ENCODE measurements at regions not wholly inside any gene's neighbourhood (a gene's known extent, or its start where the extent isn't known, plus 50 kb on each side); places are given as distances from the start of the nearest gene placed in this dataset.

DNA sequence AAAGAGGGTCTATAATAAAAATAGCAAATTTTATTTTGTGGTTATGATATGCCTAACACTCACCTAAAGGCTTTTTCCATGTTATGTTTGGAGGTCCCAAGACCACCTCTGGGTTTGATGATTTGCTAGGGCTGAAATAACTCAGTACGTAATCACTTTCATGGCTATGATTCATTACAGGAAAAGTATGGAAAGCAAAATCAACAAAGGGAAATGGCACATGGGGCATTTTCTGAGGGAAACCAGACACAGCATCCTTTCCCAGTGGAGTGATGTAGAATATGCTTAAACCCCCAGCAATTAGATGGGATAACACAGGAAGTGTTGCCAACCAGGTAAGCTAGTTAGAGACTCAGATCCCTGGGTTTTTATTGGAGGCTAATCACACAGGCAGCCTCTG, 701.6 kb upstream of the CBLB start:
- no peak for DNase-seq

DNA sequence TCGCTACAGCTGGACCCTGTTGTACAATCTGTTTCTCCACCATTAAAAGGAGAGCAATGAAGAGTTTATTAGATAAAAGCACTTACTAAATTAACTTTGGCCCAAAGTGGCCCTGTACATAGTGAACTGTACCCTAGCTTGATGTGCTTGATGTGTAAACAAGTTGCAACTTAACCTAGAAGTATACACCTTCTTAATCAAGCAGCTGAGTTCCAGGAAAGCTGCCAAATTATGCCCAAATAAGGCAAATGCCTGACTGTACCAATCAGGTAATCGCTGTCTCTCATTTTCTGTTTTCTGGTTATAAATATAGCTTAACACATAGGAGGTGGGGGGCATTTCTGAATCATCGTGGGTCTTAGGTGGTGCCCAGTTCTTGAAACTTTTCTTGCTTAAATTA, 704.8 kb upstream of the CBLB start:
- DNase-seq, result peak in 1 of 2 experiments; percentile 13

DNA sequence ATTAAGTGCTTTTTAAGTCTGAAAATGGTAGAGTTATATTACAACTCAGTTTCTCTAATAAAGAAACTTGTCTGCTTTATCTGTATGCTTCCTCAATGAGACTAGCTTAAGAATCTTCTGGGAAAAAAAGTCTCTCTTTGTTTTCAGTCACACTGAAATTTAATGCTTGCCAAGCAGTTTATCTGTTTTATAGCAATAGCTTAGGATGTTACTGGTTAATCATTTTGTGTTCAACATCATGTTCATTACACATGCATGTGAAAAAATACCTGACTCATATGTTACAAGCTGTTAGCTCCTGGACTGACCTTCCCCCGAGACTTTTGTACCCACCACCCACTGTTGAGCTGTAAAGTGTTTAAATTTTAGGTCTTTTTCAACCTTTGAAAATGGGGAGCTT, 706.2 kb upstream of the CBLB start:
- DNase-seq, result no peak

DNA sequence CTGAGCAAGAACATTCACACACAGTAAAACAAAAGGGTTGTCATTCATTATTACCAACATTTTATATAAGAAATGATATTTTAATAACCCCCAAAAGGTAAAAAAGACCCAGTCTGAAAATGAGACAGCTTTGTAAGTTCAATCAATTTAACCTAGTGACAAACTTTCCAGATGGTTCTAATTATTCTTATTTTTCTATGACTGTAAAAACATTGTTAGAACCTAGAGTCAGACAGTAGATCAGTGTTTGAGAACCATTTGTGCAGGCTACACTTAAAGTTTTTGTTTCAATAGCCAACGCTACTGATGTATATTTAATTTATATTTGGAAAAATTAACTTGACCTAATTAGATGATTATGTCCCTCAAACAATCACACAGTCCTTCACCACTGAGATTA, 708.4 kb upstream of the CBLB start:
- DNase-seq, result no peak

DNA sequence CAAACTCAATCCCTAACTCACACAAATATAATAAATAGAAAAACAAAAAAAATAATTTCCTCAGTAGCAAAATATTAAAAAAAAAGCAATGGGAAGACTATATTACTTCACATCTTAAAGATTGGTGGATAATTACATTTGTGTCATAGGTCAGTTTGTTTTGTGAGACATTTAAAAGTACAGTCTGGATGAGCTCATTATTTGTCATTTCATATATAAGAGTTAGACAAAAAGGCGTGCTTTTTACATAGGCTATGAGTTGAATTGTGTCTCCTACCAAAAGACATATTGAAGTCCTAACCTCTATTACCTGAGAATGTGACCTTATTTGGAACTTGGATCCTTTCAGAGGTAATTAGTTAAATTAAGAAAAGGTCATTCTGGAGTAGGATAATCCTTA, 710.1 kb upstream of the CBLB start:
- DNase-seq, result no peak

DNA sequence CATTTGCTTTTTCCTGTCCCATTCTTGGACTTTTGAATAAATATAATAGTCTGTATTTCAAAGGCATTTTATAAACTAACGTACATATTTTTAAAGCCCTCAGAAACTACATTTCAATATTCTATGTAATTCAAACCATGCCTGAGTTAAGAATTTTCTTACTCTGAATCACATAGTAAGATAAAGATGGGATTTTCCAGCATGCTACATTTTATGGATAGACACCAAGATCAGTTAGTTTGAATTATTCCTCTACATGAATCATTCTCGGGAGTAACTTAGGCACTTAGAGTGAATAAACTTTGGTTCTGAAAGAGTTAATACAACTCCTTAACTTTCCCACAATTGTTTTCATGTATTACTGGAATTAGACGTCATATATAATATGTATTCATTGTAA, 713.3 kb upstream of the CBLB start:
- no peak for DNase-seq

DNA sequence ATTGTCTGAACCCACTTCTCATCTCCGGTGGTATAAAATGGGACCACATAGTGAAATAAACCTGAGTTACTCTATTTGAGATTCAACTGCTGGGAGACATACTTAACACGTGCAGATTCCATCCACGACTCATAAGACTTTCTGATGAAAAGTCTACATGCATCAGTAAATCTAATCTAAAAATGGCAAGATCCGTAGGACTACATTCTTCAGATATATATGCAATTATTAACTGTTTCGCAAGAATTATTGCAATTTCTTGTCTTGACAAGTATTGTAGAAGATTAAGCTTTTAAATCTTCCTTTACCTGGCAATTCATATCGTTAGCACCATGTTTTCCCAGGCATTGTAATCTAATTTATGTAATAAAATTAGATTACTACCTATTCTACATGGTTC, 718.7 kb upstream of the CBLB start:
- no peak for DNase-seq

DNA sequence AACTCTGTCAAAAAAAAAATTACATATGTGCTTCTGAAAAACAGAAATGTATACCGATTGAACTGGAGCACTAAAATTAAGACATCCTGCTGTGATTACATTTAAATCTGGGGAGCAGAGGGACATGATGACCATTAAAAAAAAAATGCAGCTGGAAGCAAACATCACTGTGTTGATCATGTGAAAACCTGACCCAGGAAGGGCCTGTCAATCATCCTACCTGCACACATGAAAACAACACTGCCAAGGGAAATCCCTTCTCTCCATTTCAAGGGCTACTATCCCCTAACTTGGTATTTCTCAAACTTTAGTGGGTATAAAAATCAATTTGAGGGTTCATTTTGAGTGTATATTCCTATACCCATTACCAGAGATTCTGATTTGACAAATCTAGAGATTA, 719.9 kb upstream of the CBLB start:
- DNase-seq, result no peak

DNA sequence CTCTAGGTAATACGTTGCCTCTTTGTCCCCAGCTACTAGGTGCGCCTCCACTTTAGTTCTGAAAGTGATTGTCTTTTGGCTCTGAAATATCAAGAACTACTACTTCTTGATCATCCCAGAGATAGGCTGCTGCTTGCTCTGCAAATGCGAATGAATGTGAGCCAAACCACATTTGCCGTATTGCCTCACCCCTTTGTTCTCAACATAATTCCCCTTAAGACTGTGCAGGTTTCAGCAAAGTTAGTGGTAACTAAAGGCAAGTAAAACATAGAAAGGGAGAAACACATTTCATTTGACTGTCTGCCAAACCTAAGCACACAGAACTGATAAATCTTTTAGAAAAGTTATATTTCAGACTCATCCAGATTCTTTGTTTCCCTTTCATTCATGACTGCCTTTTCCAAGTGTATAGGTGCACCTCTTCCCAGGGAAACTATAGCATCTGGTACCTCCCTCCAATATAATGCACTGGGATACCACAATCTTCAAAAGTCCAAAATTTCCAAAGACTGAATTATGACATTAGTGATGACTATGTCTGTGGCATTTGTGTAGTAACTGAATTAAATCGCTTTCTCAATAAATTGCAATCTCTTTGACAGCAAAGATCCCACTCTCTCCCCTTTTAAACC, 720.6 kb upstream of the CBLB start:
- no peak for DNase-seq

DNA sequence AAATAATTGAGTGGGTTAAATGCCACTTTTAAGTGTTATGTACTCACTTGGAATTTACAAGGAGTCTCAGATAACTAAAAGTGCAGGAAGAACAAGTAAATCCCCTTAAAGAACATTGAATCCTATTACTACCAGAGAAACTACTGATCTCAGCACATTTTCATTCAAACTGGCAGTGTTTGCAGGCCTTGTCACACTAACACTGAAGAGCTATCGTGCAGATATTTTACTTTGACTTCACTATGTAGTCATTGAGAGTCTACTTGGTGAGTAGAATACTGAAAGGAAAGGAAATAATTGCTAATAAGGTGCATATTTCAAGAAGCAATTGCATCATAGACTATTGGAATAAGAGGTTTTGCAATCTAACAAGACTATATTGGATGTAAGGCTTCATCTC, 721.4 kb upstream of the CBLB start:
- DNase-seq, result no peak

DNA sequence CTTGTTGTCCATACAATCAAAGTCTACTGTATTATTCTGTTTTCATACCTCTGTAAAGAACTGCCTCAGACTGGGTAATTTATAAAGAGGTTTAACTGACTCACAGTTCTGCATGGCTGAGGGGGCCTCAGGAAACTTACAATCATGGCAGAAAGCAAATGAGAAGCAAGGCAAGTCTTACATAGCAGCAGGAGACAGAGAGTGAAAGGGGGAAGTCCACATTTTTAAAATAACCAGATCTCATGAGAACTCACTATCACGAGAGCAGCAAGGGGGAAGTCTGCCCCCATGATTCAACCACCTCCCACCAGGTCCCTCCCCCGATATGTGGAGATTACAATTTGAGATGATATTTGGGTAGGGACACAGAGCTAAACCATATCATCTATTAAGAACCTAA, 724.6 kb upstream of the CBLB start:
- DNase-seq, result no peak

DNA sequence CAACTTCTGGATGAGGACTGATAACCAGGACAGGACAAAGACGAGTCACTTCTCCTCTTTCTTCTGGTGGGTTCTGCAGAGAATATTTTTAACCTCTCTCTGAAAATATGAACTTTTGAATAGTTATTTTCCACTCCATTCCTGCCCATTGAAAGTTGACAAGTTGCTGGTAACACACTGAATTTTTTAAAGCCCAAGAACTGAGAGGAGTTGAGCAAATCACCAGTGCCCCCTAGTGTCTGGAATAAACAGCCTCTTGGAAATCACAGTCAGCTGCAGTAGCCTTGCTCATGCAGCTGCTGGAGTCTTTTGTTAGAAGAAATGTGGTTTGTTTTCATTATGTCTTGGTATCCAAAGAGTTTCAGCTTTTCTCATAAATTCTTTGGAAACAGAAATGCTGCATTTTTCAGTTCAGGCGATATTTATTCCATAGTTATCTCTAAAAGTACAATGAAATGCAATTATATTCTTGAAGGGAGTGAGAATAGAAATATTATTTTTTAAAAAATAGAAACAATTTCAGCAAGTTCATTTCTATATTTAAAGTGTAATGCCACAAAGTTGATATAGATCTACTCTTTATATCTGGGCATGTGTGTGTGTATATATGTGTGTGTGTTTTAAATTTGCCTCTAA, 741.0 kb upstream of the CBLB start:
- peak; percentile 85 to 91 for DNase-seq

DNA sequence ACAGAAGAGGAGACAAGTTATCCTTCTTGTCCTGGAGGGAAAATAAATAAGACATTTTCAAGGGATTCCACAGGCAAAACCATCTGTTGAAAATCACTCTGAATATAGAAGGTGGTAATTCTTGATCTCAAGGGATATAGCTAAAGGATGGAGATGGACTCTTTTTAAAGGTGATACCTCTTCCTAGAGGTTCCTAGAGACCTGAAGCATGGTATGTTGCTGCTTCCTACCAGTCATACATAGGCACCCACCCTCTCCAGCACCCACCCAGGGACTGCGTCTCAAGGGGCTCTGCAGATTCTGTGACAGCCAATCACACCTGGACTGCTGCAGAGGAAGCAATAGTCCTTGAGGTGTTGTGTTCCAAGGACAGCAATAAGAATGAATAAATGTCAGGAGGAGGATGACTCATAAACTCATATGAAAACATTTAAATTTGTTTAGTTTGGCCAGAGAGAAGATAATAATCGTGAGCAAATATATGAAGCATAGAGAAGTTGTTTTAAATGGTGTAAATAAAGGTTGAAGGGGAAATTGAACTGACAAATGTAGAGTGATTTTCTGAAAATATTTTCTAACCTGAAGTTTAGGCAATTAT, 741.6 kb upstream of the CBLB start:
- peak in 1 of 2 experiments; percentile 39 for DNase-seq

DNA sequence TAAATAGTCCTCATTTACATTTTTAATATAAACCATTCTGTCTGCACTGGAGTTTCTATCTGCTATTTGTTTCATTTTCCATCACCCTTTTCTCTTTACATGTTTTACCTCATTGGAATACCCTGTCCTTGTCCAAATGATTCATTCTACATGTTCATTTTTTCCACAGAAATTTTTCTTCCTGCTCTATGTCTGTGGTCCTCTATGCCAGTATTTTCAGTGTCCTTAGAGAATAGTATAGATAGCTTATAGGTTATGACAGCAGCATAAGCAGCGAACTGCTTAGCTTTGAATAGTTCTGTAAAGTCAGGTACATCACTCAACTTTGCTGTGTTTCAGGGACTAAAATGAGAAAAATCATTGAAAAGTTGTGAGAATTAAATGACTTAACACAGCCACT, 742.3 kb upstream of the CBLB start:
- DNase-seq, result no peak

DNA sequence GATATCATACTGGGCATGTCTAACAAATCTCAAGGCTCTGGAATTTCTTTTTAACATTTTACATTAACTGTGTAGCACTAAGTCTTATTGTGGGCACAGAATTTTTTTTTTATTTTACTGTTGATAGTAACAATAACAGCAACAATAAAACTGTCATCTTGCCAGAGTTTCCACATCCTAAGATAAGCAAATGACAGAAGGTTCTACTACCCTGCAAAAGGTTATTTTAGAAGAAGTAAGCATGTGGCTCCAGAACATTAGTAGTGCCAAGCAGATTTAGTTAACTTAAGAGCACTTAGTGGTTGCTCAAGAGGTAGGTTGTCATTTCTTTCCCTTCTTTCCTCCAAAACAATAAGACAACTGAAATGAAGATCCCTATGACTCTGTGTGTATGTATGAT, 743.0 kb upstream of the CBLB start:
- peak; percentile 27 to 81 for DNase-seq

DNA sequence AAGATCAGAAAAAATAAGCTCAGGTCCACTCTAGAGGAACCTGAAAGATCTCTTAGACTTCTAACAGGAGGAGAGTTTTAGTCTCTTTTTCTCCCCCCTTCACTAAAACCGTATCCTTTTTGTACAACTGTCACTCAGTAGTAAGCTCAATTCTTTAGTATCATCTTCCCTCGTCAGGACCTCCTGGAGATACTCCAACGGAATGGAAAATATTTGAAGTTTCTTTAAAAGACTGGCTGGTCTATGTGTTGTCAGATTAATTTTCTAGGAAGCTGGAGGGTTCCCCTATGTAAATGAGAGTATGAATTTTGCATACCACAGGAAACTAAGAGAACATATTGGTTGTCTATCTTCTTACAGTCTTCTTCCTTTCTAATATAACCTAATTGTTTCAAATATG, 747.7 kb upstream of the CBLB start:
- no peak for DNase-seq

DNA sequence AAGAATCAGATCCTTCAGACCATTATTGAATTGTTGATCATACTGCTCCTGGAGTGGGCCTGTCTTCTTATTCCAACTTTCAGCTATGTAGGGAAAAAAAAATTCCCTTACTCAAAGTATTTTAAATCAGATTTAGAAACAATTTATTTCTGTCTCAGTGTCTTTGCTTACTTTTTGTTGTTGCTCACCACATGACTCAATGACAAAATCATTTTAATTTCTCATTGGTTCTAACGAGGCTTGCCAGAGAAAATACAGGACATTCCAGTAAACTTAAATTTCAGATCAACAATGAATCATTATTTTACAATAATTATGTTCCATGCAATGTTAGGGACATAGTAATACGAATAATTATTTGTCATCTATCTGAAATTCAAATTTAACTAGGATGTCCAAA, 748.5 kb upstream of the CBLB start:
- no peak for DNase-seq

DNA sequence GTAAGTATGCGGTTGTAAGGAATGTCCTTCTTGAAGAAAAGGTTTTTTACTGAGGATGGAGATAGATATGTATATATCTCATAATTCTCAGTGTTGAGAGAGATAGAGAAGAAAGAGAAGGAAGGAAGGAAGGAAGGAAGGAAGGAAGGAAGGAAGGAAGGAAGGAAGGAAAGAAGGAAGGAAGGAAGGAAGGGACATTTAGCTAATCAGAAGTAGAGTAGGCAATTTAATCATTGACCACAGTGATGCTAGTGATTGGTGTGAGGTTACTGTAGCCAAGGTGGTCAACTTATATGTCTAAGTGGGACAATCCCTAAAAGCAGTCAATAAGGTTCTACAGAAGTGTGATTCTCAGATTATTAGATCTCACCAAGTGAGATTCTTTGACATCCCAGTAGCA, 751.8 kb upstream of the CBLB start:
- DNase-seq, result no peak

DNA sequence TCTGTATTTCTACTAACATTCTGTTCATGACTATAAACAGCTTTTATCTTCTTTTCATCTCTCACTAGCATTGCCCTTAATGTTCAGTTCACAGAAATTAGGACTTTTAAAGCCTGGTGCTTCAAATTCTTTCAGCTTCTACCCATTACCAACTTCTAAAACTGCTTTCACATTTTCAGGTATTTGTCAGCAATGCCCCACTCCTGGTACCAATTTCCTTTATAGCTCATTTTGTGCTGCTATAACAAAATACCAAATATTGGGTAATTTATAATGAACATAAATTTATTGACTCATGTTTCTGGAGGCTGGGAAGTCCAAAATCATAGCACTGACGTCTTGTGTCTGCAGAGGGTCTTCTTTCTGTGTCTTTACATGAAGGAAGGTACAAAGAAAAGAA, 753.1 kb upstream of the CCDC54 start:
- no peak for DNase-seq

DNA sequence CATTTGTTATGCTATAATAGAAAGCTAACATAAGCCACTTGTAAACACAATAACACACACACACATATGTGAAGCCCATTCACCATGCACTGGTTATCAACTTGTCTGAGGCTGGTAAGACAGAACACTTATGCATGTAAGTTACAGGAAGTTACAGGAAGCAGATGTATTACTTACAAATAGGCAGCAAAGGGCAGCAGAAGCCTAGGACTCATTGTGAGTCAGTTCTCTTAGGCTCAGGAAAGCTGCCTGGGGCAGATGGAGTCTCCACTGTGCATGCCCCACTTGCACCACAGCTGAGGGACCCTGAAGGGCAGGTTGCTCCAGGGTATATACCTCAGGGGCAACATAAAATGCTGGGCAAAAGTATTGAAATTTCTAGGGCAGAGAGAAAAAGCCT, 748.8 kb upstream of the CCDC54 start:
- no peak for DNase-seq

DNA sequence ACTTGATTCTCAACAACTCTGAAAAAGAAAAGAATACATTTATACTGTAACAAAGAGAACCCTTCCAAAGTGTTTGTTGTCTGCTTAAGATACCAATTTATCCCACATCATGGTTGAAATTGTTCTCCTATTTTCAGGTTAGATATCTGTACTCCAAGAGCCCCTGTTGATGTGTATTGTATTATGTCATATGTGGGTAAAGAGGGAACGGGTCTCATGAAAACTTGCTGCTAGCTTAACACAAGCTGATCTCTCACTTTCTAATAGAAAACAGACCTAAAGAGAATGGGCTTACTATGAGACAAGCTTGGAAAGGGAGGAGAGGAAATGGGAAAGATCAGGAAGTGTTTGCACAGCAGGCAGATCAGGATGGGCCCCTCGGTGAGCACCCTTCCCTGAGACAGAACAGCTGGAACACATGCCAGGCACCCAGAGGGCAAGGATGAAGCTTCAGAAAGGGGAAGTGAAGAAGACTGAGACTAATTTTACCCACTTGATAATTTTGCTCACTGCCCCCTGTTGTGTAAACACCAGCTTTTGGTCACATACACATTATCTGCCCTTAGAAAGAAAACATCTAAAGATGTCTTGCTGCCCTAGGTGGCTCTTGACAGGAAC, 747.9 kb upstream of the CCDC54 start:
- DNase-seq, result no peak

DNA sequence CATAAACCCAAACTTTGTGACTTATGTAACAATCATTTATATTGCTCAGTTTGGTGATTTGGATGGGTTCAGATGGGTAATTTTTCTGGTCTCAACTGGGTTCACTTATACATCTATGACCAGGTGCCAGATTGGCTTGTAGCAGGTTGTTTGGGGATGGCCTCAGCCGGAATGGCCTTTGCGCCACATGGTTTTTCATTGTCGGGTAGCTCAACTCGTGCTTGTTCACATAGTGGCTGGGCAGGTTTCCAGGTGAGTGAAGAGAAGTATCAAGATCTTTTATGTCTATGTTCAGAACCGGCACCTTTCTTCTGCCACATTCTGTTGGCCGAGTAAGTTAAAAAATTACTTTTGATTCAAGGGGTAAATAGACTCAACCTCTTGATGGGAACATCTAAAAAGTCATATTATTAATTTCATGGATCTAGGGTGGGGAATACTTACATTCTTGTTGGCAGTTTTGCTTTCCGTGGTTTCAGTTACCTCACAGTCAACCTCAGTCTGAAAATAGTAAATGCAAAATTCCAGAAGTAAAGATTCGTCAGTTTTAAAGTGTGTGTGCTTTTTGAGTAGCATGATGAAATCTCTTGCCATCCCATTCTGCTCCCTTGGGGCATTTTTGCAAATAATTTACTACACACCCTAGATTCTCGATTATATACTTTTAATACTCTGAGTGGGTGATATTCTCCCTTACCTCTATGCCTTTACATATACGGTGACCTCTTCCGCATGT, 745.7 kb upstream of the CCDC54 start:
- no peak for DNase-seq

DNA sequence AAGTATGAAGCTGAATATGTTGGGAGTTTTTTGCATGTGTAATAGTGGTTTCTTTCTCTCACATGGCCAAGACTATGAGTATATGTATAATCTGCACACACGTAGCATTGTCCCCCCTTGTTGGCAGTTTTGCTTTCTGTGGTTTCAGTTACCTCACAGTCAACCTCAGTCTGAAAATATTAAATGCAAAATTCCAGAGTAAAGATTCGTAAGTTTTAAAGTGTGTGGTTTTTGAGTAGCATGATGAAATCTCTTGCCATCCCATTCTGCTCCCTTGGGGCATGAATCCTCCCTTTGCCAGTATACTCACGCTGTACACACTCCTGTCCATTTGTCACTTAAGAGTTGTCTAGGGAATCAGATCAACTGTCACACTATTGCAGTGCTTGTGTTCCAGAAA, 742.0 kb upstream of the CCDC54 start:
- DNase-seq, result no peak

DNA sequence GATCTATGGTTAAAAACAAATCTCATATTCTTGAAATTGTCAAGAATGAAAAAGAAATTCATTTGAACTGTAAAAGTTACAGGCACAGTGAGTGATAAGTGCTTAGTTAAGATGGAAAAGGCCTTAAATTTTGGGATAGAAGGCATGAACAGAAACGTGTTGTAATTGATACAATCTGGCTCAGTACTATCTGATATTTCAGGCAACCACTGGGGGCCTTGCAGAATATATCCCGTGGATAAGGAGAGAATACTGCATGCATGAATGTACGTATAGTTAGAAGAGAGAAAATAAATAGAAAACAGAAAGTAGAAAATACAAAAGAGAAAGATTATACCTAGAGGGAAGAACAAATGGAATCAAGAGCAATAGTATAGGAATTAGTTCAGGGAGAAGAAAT, 741.4 kb upstream of the CCDC54 start:
- DNase-seq, result no peak
